Fibroblast of pulmonary artery (primary cell): ENCODE measurements at regions not wholly inside any gene's neighbourhood (a gene's known extent, or its start where the extent isn't known, plus 50 kb on each side); places are given as distances from the start of the nearest gene placed in this dataset.

ENCODE experiments used
- DNase-seq: peaks from one replicate; pipeline ENCODE4 v3.0.0-alpha.2; 2010; ENCODE audit warnings: low read depth
- H3K4me3 ChIP-seq: replicated peaks from 2 replicates; pipeline ENCODE4 v1.5.1; 2011; ENCODE audit warnings: low read depth, mild to moderate bottlenecking, control low read depth, low read length, moderate library complexity
- TF ChIP-seq, protein P1 (sequence below): IDR thresholded peaks from 2 replicates; pipeline ENCODE4 v1.5.1; 2011; ENCODE audit warnings: mild to moderate bottlenecking, control low read depth, low read length, inconsistent platforms; ENCODE audit errors: missing control alignments

DNA sequence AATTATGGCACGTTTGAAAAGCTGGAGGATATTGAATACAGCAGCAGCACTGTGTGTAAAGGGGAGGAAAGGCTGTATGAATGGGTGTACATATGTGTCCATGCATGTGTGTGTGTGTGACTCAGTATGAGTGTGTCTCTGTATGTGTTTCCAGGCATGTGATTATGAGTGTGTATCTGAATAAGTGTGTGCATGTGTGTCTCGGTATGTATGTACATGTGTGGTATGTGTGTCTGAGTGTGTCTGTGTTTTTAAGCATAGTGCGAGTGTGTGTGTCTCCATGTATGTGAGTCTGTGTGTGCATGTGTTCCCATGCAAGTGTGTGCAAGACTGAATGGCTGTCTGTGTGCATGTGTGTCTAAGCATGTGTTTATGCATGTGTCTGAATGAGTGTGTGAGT, 259.1 kb upstream of the XYLT1 start:
- H3K4me3 ChIP-seq: no peak overlapping the region
- TF ChIP-seq, protein P1, sequence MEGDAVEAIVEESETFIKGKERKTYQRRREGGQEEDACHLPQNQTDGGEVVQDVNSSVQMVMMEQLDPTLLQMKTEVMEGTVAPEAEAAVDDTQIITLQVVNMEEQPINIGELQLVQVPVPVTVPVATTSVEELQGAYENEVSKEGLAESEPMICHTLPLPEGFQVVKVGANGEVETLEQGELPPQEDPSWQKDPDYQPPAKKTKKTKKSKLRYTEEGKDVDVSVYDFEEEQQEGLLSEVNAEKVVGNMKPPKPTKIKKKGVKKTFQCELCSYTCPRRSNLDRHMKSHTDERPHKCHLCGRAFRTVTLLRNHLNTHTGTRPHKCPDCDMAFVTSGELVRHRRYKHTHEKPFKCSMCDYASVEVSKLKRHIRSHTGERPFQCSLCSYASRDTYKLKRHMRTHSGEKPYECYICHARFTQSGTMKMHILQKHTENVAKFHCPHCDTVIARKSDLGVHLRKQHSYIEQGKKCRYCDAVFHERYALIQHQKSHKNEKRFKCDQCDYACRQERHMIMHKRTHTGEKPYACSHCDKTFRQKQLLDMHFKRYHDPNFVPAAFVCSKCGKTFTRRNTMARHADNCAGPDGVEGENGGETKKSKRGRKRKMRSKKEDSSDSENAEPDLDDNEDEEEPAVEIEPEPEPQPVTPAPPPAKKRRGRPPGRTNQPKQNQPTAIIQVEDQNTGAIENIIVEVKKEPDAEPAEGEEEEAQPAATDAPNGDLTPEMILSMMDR: no peak
- no peak for DNase-seq

DNA sequence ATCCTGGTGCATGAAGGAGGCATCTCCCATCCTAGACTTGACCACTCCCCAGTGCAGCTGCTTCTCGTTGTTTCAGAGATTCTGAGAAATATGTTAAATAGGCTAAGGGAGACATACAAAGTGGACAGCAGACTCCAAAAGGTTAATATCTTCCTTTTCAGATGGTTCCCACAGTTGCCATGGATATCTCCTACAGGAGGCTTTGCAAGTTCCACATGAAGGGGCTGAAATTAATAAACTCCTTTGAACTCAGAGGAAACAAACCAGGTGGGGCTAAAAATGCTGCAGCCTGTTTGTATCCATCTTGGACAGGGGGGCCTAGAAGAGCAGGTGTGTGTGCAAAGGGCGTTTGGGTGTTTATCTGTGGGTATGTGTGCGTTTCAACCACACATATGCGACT, 257.4 kb upstream of the XYLT1 start:
- no peak for DNase-seq
- TF ChIP-seq, protein P1: no peak
- no peak overlapping the region for H3K4me3 ChIP-seq

DNA sequence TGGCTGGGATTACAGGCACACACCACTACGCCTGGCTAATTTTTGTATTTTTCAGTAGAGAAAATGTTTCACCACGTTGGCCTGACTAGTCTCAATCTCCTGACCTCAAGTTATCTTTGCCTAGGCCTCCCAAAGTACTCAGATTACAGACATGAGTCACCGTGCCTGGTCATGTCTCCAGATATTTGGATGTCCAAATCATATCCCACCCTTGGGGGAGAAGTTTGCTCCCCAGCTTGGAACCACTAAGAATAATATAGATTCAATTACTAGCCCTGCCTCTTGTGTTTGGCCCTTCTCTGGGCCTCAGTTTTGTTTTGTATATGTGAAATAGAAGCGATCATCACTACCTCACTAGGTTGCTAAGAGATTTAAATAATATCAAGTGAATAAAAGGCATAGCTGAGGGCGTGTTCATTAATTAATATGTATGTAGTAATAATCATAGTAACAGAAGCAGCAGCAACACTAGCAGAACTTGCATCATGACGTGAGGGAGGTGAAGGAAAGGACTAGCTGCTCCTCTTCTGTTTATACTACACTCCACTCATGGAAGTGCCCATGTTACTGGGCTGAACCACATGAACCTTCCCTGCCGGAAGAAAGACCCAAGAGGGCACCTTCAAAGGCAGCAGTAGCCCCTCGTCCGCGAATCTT, 253.6 kb upstream of the XYLT1 start:
- TF ChIP-seq, protein P1: no peak
- peak; percentile 3 for DNase-seq
- no peak overlapping the region for H3K4me3 ChIP-seq

DNA sequence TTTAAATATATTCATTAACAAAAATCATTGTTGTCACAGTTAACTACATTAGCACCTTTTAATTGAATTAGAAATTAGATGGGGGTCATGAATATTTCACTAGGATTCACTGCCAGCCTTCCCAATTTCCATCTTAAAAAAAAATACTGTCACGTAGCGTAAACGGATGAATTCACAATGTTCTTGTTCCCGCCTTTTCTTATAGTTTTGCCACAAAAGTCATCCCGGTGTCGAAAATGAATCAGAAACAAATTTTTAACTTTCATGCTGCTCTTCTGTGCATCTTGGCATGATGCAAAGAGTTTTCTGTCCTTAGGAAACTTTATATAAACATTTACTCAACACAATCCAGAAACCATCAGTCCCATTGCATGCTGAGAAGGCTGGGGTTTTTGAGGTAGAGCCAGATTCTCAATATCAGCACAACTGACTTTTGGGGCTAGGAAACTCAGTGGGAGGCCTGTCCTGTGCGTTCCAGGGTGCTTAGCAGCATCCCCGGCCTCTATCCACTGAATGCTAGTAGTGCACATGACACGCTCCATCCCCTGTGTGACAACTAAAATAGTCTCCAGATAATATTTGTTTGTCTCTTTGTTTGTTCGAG, 252.9 kb upstream of the XYLT1 start:
- DNase-seq: no peak
- no peak overlapping the region for H3K4me3 ChIP-seq
- TF ChIP-seq, protein P1: no peak

DNA sequence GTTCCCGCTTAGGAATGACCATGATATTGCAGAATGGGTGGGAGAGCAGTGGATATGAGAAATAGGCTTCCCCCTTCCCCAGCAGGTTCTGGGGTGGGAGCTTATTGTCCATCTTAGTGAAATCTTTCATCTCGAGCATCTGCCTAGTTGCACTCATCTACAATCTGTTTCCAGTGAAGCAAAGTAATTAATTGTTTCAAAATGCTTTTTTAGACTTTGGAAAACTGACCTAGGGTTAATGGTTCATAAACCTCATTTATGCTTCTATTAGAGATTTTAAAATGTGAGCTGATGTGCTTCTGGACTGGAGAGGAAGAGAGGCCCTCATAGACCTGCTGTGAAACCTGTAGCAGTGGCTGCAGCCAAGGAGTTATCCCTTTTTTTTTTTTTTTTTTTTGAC, 247.7 kb upstream of the XYLT1 start:
- TF ChIP-seq, protein P1: no peak
- no peak for DNase-seq
- H3K4me3 ChIP-seq: no peak overlapping the region

DNA sequence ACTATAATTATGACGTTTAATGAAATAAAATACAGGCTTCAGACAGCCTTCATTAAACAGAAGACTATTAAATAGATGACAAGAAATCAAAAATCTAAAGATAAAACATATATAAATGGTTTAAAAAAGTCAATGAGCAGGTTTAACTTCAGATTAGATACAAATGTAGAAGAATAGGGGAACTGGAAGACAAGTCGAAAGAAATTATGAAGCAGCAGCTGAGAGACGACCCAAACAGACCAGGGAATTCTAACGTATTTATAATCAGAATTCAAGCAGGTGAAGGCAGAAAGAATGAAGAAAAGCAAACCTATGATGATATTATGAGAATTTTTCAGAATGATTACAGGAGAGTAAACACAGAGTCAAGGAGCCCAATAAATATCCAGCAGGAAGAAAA, 235.1 kb upstream of the XYLT1 start:
- DNase-seq: no peak
- TF ChIP-seq, protein P1: no peak
- no peak overlapping the region for H3K4me3 ChIP-seq

DNA sequence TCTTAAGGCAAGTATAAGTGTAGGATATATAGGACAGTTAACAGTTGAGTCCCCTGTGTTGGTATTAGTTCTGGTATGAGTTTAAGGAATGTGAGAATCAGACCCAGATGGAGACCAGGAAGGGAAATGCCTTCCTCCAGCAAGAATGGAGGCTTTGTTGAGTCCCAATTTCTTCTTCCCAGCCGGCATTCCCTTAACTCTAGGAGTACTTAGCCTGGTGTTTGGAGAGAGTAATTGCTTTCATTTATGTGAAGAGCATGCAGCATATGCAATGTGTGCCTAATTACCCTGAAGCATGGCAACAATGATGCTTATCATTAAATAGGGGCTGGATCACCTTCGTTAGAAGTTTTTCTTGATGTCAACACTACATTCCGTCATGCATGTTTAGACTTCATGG, 225.9 kb upstream of the XYLT1 start:
- TF ChIP-seq, protein P1: no peak

More for the DNA sequence above, 225.9 kb upstream of the XYLT1 start:
- DNase-seq: no peak
- no peak overlapping the region for H3K4me3 ChIP-seq
